ENCODE measurements at regions not wholly inside any gene's neighbourhood (a gene's known extent, or its start where the extent isn't known, plus 50 kb on each side); places are given as distances from the start of the nearest gene placed in this dataset.

GRCh38 chr17:79538291-79538690 lies 72.6 kb downstream of the RBFOX3 start:
- DNase-seq: no peak

- DNase-seq: no peak
Observed at GRCh38 chr17:79537686-79538085, 73.2 kb downstream of the RBFOX3 start.

GRCh38 chr17:79537061-79537460 lies 73.8 kb downstream of the RBFOX3 start:
- DNase-seq: no peak

- no peak for DNase-seq
Observed at GRCh38 chr17:79536212-79536840, 74.5 kb downstream of the RBFOX3 start.

GRCh38 chr17:79535728-79536025 lies 75.2 kb downstream of the RBFOX3 start:
- DNase-seq: no peak

- DNase-seq: no peak
Observed at GRCh38 chr17:79534851-79535727, 75.8 kb downstream of the RBFOX3 start.

GRCh38 chr17:79534111-79534510 lies 76.7 kb downstream of the RBFOX3 start:
- DNase-seq: no peak

- DNase-seq: no peak
Observed at GRCh38 chr17:79533116-79533515, 77.7 kb downstream of the RBFOX3 start.

GRCh38 chr17:79532107-79532790 lies 78.6 kb downstream of the RBFOX3 start:
- no peak for DNase-seq

- no peak for DNase-seq
Observed at GRCh38 chr17:79531191-79532095, 79.4 kb downstream of the RBFOX3 start.

GRCh38 chr17:79530361-79531105 lies 80.3 kb downstream of the RBFOX3 start:
- DNase-seq: no peak

GRCh38 chr17:79529661-79530081 lies 81.2 kb downstream of the RBFOX3 start:
- no peak for DNase-seq

- no peak for DNase-seq
Observed at GRCh38 chr17:79528592-79529125, 82.2 kb downstream of the RBFOX3 start.

- DNase-seq: no peak
Observed at GRCh38 chr17:79527306-79527705, 83.5 kb downstream of the RBFOX3 start.

- no peak for DNase-seq
Observed at GRCh38 chr17:79525793-79526677, 84.8 kb downstream of the RBFOX3 start.

GRCh38 chr17:79524213-79525187 lies 86.4 kb downstream of the RBFOX3 start:
- no peak for DNase-seq

GRCh38 chr17:79522414-79522813 lies 88.4 kb downstream of the RBFOX3 start:
- DNase-seq: no peak

- no peak for DNase-seq
Observed at GRCh38 chr17:79521225-79521624, 89.6 kb downstream of the RBFOX3 start.

All from activated T-cell treated with anti-CD3 and anti-CD28 coated beads, Interleukin-2, amount 50 U/mL, for 1 hour (primary cell).